ENCODE measurements at regions not wholly inside any gene's neighbourhood (a gene's known extent, or its start where the extent isn't known, plus 50 kb on each side); places are given as distances from the start of the nearest gene placed in this dataset.

DNA sequence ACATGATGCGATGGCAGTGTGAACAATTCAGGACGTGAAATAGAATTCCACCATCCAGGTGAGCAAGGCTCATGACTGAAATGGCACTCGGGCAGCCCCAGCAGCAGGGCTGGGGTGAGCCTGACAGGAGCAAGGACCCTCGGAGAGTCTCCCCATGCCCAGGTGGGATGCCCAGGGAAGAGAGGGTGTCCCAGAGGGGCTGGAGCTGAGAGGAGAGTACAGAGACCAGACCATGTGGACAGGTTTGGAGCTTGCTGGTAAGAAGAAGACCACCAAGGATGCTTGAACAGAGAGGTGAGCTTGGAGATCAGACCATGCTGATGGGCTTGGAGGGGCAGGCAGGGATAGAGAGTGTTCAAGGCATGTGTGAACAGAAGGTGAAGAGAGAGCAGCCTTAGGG is 83.3 kb downstream of the RAMP3 start:
- no peak for TF ChIP-seq POLR2AphosphoS5 (IDR thresholded peaks at IDR 0.05)
- TF ChIP-seq, protein P1, sequence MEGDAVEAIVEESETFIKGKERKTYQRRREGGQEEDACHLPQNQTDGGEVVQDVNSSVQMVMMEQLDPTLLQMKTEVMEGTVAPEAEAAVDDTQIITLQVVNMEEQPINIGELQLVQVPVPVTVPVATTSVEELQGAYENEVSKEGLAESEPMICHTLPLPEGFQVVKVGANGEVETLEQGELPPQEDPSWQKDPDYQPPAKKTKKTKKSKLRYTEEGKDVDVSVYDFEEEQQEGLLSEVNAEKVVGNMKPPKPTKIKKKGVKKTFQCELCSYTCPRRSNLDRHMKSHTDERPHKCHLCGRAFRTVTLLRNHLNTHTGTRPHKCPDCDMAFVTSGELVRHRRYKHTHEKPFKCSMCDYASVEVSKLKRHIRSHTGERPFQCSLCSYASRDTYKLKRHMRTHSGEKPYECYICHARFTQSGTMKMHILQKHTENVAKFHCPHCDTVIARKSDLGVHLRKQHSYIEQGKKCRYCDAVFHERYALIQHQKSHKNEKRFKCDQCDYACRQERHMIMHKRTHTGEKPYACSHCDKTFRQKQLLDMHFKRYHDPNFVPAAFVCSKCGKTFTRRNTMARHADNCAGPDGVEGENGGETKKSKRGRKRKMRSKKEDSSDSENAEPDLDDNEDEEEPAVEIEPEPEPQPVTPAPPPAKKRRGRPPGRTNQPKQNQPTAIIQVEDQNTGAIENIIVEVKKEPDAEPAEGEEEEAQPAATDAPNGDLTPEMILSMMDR (IDR thresholded peaks at IDR 0.05) = no peak
- no peak for TF ChIP-seq POLR2A (IDR thresholded peaks at IDR 0.05)

Data from gastroesophageal sphincter (tissue), 3 donors.